ENCODE measurements at regions not wholly inside any gene's neighbourhood (a gene's known extent, or its start where the extent isn't known, plus 50 kb on each side); places are given as distances from the start of the nearest gene placed in this dataset.

DNA sequence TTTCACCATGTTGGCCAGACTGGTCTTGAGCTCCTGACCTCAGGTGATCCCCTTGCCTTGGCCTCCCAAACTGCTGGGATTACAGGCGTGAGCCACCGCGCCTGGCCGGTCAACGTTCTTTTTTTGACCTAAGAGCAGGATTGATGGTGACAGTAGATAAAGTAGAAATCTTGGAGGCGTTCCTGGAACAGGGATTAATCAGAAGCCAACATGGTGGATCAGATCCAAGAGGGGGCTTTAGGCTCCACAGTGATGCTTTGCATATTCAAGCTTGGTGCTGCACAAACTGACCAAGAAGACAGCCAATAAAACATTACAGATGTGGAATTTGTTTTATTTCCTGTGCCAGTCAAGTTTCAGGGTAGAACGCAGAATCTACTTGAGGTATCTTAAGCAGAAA lies 271.2 kb downstream of the FGF9 start:
- no peak overlapping the region for H3K27ac ChIP-seq
- intact Hi-C loops (cut with DNase I): no loop called here
- TF ChIP-seq, protein P1, sequence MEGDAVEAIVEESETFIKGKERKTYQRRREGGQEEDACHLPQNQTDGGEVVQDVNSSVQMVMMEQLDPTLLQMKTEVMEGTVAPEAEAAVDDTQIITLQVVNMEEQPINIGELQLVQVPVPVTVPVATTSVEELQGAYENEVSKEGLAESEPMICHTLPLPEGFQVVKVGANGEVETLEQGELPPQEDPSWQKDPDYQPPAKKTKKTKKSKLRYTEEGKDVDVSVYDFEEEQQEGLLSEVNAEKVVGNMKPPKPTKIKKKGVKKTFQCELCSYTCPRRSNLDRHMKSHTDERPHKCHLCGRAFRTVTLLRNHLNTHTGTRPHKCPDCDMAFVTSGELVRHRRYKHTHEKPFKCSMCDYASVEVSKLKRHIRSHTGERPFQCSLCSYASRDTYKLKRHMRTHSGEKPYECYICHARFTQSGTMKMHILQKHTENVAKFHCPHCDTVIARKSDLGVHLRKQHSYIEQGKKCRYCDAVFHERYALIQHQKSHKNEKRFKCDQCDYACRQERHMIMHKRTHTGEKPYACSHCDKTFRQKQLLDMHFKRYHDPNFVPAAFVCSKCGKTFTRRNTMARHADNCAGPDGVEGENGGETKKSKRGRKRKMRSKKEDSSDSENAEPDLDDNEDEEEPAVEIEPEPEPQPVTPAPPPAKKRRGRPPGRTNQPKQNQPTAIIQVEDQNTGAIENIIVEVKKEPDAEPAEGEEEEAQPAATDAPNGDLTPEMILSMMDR (IDR thresholded peaks at IDR 0.05): no peak
- ATAC-seq (no peak), DNase-seq (no peak)
- WGBS, 2 donors: 84 to 89% methylated on average over 7 of the region's 7 CpGs
- peaks cover 0 to 33% (median 14%) of the 10 kb centered on the region in 11 donors for H3K9me3 ChIP-seq
- H3K4me3 ChIP-seq: no peak overlapping the region
- H3K27me3 ChIP-seq: no peaks in the 10 kb centered on the region
- H3K36me3 ChIP-seq: no peaks in the 10 kb centered on the region
- H3K4me1 ChIP-seq: no peaks in the 10 kb centered on the region

DNA sequence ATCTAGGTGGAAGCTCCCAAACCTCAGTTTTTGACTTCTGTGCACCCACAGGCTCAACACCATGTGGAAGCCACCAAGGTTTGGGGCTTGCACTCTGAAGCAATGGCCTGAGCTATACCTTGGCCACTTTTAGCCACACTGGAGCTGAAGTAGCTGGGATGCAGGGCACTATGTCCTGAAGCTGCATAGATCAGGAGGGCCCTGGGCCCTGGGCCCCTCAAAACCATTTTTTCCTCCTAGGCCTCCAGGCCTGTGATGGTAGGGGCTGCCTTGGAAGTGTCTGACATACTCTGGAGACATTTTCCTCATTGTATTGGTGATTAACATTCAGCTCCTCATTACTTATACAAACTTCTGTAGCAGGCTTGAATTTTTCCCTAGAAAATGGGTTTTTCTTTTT lies 273.7 kb downstream of the FGF9 start:
- no peaks in the 10 kb centered on the region for H3K27me3 ChIP-seq
- TF ChIP-seq, protein P1 (IDR thresholded peaks at IDR 0.05): no peak
- DNase-seq (no peak), ATAC-seq (no peak)
- peaks cover 0 to 33% (median 14%) of the 10 kb centered on the region in 11 donors for H3K9me3 ChIP-seq
- intact Hi-C loops (cut with DNase I): no loop called here
- H3K4me3 ChIP-seq: no peak overlapping the region
- H3K4me1 ChIP-seq: no peaks in the 10 kb centered on the region
- H3K27ac ChIP-seq: no peak overlapping the region
- H3K36me3 ChIP-seq: no peaks in the 10 kb centered on the region

DNA sequence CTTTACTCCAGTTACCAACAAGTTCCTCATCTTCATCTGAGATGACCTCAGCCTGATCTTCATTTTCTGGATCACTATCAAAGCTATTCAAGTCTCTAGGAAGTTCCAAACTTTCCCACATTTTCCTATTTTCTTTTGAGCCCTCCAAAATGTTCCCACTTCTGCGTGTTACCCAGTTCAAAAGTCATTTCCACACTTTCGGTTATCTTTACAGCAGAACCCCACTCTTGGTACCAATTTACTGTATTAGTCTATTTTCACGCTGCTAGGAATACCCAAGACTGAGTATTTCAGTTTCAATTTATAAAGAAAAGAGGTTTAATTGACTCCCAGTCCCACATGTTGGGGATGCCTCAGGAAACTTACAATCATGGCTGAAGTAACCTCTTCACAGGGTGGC lies 274.3 kb downstream of the FGF9 start:
- H3K4me3 ChIP-seq: no peak overlapping the region
- 86% methylated on average over 3 of the region's 3 CpGs for WGBS, 2 donors

GRCh38 chr13:21946964-21947363 lies 276.1 kb downstream of the FGF9 start:
- DNase-seq (no peak), ATAC-seq (no peak)
- Histone ChIP-seq H3K27ac (no peak overlapping the region), H3K27me3 (no peaks in the 10 kb centered on the region), H3K36me3 (no peaks in the 10 kb centered on the region), H3K4me1 (no peaks in the 10 kb centered on the region), H3K9me3 (peaks cover 0 to 33% (median 14%) of the 10 kb centered on the region in 11 donors), H3K4me3 (no peak overlapping the region)
- TF ChIP-seq, protein P1 (IDR thresholded peaks at IDR 0.05): no peak
- intact Hi-C loops (cut with DNase I): no loop called here
- 77 to 79% methylated on average over 6 of the region's 6 CpGs for WGBS, 2 donors

More for the DNA sequence above, 274.3 kb downstream of the FGF9 start:
- Histone ChIP-seq H3K27me3 (no peaks in the 10 kb centered on the region), H3K9me3 (peaks cover 0 to 33% (median 14%) of the 10 kb centered on the region in 11 donors), H3K27ac (no peak overlapping the region), H3K36me3 (no peaks in the 10 kb centered on the region), H3K4me1 (no peaks in the 10 kb centered on the region)
- intact Hi-C loops (cut with DNase I): no loop called here
- TF ChIP-seq, protein P1 (IDR thresholded peaks at IDR 0.05): no peak
- ATAC-seq (no peak), DNase-seq (no peak)
